Kidney (tissue), 13 donors: ENCODE measurements at regions not wholly inside any gene's neighbourhood (a gene's known extent, or its start where the extent isn't known, plus 50 kb on each side); places are given as distances from the start of the nearest gene placed in this dataset.

Source experiments
- DNase-seq, 5 donors: peaks; one replicate each; pipeline ENCODE4 v3.0.0-alpha.2; 2013 to 2020
- FAIRE-seq: peaks from 2 replicates; lab custom pipeline; 2012; peaks lifted over from hg19 to GRCh38; lab: Jason Lieb, UNC
- H3K27ac ChIP-seq, 2 donors: one replicate each; pipeline ENCODE4 v1.7.0; 2013; ENCODE audit warnings: low read depth in 2 of 2, low read length in 2 of 2, inconsistent platforms in 1 of 2
- H3K27me3 ChIP-seq: one replicate; pipeline ENCODE4 v1.7.1; 2013; ENCODE audit warnings: low read length, inconsistent platforms; ENCODE audit not compliant: control insufficient read depth, insufficient read depth
- H3K36me3 ChIP-seq, 3 donors: one replicate each; pipeline versions ENCODE4 v1.7.0 to v1.7.1; 2013; ENCODE audit warnings: low read length in 3 of 3, control low read depth in 1 of 3, inconsistent platforms in 1 of 3; ENCODE audit not compliant: insufficient read depth in 3 of 3, control insufficient read depth in 2 of 3
- H3K4me1 ChIP-seq, 3 donors: one replicate each; pipeline versions ENCODE4 v1.7.0 to v1.7.1; 2013; ENCODE audit warnings: low read length in 3 of 3, inconsistent platforms in 1 of 3, low read depth in 1 of 3; ENCODE audit not compliant: control insufficient read depth in 2 of 3, insufficient read depth in 2 of 3
- H3K4me3 ChIP-seq, 3 donors: one replicate each; pipeline versions ENCODE4 v1.7.0 to v1.8.1; 2013; ENCODE audit warnings: low read length in 3 of 3, control low read depth in 1 of 3, inconsistent platforms in 1 of 3
- H3K9ac ChIP-seq, 3 donors: one replicate each; pipeline versions ENCODE4 v1.7.0 to v1.7.1; 2013; ENCODE audit warnings: low read length in 3 of 3, control low read depth in 1 of 3, inconsistent platforms in 1 of 3
- H3K9me3 ChIP-seq, 3 donors: one replicate each; pipeline versions ENCODE4 v1.7.0 to v1.7.1; 2013; ENCODE audit warnings: low read length in 3 of 3, control low read depth in 1 of 3, inconsistent platforms in 1 of 3; ENCODE audit not compliant: control insufficient read depth in 2 of 3, insufficient read depth in 1 of 3
- intact Hi-C: fragments of 100-400 bp; cut with DNase I; formaldehyde crosslinking; loops from one replicate; pipeline ENCODE4 v1.11.1; 2022
- TF ChIP-seq, protein P1 (sequence below): IDR thresholded peaks from 3 replicates; pipeline ENCODE4 v1.5.1; 2012; ENCODE audit warnings: mild to moderate bottlenecking, moderate library complexity, borderline replicate concordance; ENCODE audit not compliant: insufficient read depth; ENCODE audit errors: extremely low read depth
- donor health status: control.
- donor health status: control.
- donor health status: control.
- donor health status: control.
- donor health status: control.
- donor health status: DM: yes; HTN: yes; CAD: no.
- donor health status: Normal renal cell carcinoma (clear cell type).

DNA sequence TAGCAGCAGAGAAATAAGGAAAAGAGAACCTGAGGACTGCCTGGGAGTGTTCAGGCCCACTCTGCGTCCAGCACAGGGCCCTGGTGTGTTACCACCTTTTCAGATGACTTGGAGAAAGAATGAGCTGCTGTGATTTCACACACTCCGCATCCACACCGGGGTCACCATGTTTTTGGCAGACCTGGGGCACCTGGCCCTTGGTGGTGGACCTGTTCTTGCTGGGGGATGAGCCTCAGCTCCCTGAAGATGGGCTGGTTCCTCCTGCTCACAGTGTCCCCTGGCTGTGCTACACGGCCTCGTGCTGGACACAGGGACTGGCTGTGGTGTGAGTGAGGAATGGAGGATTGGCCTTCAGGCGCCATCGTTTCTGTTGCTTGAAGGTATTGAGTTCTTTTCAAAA, 1381.4 kb downstream of the TBC1D22A start:
- TF ChIP-seq, protein P1, sequence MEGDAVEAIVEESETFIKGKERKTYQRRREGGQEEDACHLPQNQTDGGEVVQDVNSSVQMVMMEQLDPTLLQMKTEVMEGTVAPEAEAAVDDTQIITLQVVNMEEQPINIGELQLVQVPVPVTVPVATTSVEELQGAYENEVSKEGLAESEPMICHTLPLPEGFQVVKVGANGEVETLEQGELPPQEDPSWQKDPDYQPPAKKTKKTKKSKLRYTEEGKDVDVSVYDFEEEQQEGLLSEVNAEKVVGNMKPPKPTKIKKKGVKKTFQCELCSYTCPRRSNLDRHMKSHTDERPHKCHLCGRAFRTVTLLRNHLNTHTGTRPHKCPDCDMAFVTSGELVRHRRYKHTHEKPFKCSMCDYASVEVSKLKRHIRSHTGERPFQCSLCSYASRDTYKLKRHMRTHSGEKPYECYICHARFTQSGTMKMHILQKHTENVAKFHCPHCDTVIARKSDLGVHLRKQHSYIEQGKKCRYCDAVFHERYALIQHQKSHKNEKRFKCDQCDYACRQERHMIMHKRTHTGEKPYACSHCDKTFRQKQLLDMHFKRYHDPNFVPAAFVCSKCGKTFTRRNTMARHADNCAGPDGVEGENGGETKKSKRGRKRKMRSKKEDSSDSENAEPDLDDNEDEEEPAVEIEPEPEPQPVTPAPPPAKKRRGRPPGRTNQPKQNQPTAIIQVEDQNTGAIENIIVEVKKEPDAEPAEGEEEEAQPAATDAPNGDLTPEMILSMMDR = no peak

DNA sequence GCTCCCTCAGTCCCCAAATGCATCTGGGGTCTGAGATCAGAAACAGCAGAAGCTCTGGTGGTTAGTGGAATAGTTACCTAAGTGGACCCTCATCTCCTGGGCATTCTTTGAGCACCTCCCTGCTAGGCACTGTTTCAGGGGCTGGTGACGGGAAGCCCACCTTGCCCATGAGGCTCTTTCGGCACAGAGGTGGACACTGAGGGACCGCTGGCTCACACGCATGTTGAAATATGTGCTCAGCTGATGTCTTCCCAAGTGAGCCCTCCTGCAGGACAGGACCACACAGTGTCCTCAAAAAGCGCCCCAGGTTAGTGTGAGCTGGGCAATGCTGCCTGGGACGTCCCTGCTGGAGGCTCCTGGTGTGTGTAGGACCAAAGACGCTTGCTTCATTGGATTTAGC, 1379.9 kb downstream of the TBC1D22A start:
- no peak for FAIRE-seq
- no peaks in the 10 kb centered on the region for H3K9me3 ChIP-seq
- TF ChIP-seq, protein P1 = no peak

More for the DNA sequence above, 1381.4 kb downstream of the TBC1D22A start:
- Histone ChIP-seq H3K36me3 (no peaks in the 10 kb centered on the region), H3K9me3 (no peaks in the 10 kb centered on the region), H3K9ac (no peak overlapping the region), H3K4me3 (no peak overlapping the region), H3K4me1 (no peaks in the 10 kb centered on the region), H3K27ac (no peak overlapping the region), H3K27me3 (no peaks in the 10 kb centered on the region)
- DNase-seq (no peak), FAIRE-seq (no peak)
- intact Hi-C loops = no loop called here

DNA sequence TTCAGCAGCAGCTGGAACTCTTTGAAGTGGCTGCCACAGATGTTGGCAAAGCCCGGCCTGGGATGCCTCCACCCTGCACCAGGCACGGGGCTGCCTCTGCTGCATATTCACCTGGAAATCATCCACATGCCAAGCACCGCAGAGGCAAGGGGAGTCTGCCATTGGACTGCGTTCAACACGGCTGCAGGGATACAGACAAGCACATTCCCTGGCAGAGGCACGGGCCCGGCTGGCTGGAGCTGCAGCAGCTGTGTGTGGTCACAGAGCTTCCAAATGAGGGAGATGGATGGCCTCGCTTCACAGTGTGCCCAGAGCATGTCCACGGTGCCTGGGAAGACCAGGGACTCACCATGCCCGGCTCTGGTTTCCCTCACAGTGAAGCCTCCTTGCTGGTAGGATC, 1378.9 kb downstream of the TBC1D22A start:
- FAIRE-seq (no peak), DNase-seq (peak in 1 of 5 donors; percentile 30)
- H3K4me3 ChIP-seq = no peak overlapping the region
- H3K4me1 ChIP-seq = no peaks in the 10 kb centered on the region
- intact Hi-C loops = no loop called here
- H3K9ac ChIP-seq = no peak overlapping the region
- H3K9me3 ChIP-seq = no peaks in the 10 kb centered on the region
- TF ChIP-seq, protein P1 = no peak
- no peaks in the 10 kb centered on the region for H3K36me3 ChIP-seq
- H3K27ac ChIP-seq = no peak overlapping the region
- H3K27me3 ChIP-seq = no peaks in the 10 kb centered on the region

More for the DNA sequence above, 1379.9 kb downstream of the TBC1D22A start:
- Histone ChIP-seq H3K36me3 (no peaks in the 10 kb centered on the region), H3K4me1 (no peaks in the 10 kb centered on the region), H3K27me3 (no peaks in the 10 kb centered on the region), H3K27ac (no peak overlapping the region), H3K9ac (no peak overlapping the region), H3K4me3 (no peak overlapping the region)
- intact Hi-C loops = no loop called here
- no peak for DNase-seq

- no peaks in the 10 kb centered on the region for H3K36me3 ChIP-seq
- DNase-seq (no peak), FAIRE-seq (no peak)
- H3K9ac ChIP-seq = no peak overlapping the region
- intact Hi-C loops = no loop called here
- H3K4me1 ChIP-seq = no peaks in the 10 kb centered on the region
- no peaks in the 10 kb centered on the region for H3K9me3 ChIP-seq
- no peak overlapping the region for H3K4me3 ChIP-seq
- TF ChIP-seq, protein P1 = no peak
- H3K27ac ChIP-seq = no peak overlapping the region
- H3K27me3 ChIP-seq = no peaks in the 10 kb centered on the region
Measured at GRCh38 chr22:48140261-48140813, 1377.9 kb downstream of the TBC1D22A start.
